Osteoblast (primary cell): ENCODE measurements at regions not wholly inside any gene's neighbourhood (a gene's known extent, or its start where the extent isn't known, plus 50 kb on each side); places are given as distances from the start of the nearest gene placed in this dataset.
A peak's percentile ranks its signal among the peaks of the same experiment; 100 is the strongest.

Experiments
- DNase-seq: peaks from one replicate; pipeline ENCODE4 v3.0.0; 2011; ENCODE audit warnings: low spot score, mixed read lengths; ENCODE audit not compliant: insufficient read length; ENCODE audit errors: missing footprints
- H2AFZ ChIP-seq: 2 replicates; pipeline ENCODE4 v1.6.0; 2011; ENCODE audit warnings: mild to moderate bottlenecking, low read length
- H3K27ac ChIP-seq: 2 replicates; pipeline ENCODE4 v1.5.1; 2011; ENCODE audit warnings: mild to moderate bottlenecking, low read depth, low read length, moderate library complexity
- H3K27me3 ChIP-seq: 2 replicates; pipeline ENCODE4 v1.6.0; 2012; ENCODE audit warnings: mild to moderate bottlenecking, control low read depth, inconsistent platforms, low read length, moderate library complexity; ENCODE audit not compliant: insufficient read depth
- H3K36me3 ChIP-seq: 2 replicates; pipeline ENCODE4 v1.5.1; 2011; ENCODE audit warnings: mild to moderate bottlenecking, low read length, control low read depth, moderate library complexity; ENCODE audit not compliant: insufficient read depth
- H3K4me1 ChIP-seq: 2 replicates; pipeline ENCODE4 v1.5.1; 2011; ENCODE audit warnings: mild to moderate bottlenecking, low read length, control low read depth, moderate library complexity; ENCODE audit not compliant: insufficient read depth
- H3K4me2 ChIP-seq: 2 replicates; pipeline ENCODE4 v1.6.0; 2011; ENCODE audit warnings: mild to moderate bottlenecking, low read length; ENCODE audit not compliant: insufficient read depth
- H3K4me3 ChIP-seq: fragments of 200-600 bp; sonication (generic); 3 replicates; pipeline ENCODE4 v1.5.1; 2012; ENCODE audit warnings: mild to moderate bottlenecking, low read length, inconsistent platforms; ENCODE audit not compliant: insufficient read depth
- H3K79me2 ChIP-seq: 2 replicates; pipeline ENCODE4 v1.6.0; 2012; ENCODE audit warnings: mild to moderate bottlenecking, low read length, control low read depth, inconsistent platforms; ENCODE audit not compliant: insufficient read depth
- H3K9me3 ChIP-seq: 2 replicates; pipeline ENCODE4 v1.5.1; 2011; ENCODE audit warnings: low read depth, low read length, control low read depth
- H4K20me1 ChIP-seq: 2 replicates; pipeline ENCODE4 v1.6.0; 2012; ENCODE audit warnings: mild to moderate bottlenecking, low read length, control low read depth; ENCODE audit not compliant: insufficient read depth
- CTCF ChIP-seq: IDR thresholded peaks from 2 replicates; pipeline ENCODE4 v1.5.1; 2011; ENCODE audit warnings: mild to moderate bottlenecking, low read depth, low read length, moderate library complexity; ENCODE audit errors: extremely low read depth

DNA sequence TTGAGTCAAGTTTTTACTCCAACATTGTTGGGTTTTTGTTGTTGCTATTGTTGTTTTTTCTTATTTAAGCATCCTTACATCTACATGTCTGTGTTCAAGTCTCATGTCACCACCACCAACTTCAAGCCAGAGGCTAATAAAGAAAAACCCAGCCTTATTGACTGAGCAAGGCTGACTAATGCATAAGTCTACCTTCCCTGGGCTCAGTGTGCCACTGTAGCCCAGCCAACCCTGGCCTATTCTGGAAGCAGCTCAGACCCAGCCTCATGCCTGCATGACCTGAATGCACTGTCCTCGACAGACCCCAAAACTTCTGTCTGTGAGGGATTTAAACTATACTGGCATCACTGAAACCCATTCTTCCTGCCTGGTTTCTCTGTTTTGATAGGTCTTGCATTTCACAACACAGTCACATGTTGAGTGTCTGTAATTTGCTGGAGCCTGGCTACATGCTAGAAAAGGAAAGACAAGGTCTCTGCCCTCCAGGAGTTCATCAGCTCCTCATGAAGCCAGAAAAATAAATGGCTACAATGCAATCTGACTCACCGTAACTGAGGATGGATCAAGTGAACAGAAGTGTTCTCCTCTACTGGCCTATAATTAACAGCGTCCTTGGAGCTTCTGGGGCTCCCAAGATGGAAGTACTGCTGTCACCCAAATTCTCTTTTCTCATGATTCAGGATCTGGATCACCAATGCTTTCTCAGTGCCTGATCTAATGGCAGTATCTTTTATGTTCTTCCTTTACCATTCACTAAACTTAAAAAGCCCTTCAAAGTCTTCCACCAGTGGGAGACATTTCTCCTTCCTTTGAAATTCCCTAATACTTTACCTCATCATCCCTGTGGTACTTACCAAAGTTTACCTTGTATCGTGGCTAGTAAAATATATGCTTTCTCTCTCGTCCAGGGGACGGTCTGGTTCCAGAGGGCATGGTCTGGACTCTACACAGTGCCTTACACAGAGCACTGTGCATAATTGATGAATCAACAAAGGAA is 103.9 kb upstream of the IFNE start:
- Histone ChIP-seq H3K27me3 (no peaks in the 10 kb centered on the region), H3K9me3 (no peaks in the 10 kb centered on the region), H3K36me3 (no peaks in the 10 kb centered on the region), H4K20me1 (no peaks in the 10 kb centered on the region), H3K4me2 (peak overlapping the region; percentile 21), H3K4me3 (no peak overlapping the region), H3K4me1 (peaks cover 54% of the 10 kb centered on the region), H3K79me2 (peaks cover 20% of the 10 kb centered on the region), H3K27ac (peak overlapping the region; percentile 54), H2AFZ (peak overlapping the region; percentile 46)
- DNase-seq = no peak
- TF ChIP-seq CTCF = peak; percentile 58

DNA sequence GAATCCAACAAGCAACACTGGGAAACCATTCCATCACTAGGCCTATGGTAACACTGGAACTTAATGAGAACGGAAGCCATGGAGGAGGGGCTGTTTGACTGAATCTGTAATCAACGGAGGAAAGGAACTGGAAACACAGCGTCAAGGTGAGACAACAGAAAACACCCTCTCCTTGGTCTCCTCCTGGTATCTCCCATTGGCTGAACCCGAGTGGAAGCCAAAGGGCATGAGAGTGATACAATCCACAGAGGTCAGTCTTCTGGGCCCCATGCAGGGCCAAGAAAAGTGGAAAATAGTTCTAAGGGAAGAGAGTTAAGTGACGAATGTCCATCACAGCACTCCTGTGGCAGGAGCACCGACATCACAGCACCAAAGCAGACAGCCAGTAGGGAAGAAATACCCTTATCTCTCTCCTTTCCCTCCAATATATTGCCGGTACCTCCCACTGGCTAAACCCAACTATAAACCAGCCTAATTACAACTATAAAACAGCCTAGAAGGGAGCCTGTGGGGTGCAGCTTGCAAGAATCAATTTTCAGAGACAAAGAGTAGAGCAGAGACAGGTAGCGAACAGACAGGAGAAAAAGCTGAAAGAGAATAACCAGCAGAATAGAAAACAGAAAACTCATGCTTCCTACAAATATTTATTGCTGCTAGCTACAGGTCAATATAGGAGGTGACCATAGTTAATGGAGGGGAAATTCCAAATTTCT is 107.4 kb upstream of the IFNE start:
- Histone ChIP-seq H3K4me2 (peak overlapping the region; percentile 79), H3K4me1 (peaks cover 55% of the 10 kb centered on the region), H3K79me2 (peaks cover 20% of the 10 kb centered on the region), H3K9me3 (no peaks in the 10 kb centered on the region), H3K27me3 (no peaks in the 10 kb centered on the region), H2AFZ (peak overlapping the region; percentile 26), H4K20me1 (no peaks in the 10 kb centered on the region), H3K36me3 (no peaks in the 10 kb centered on the region), H3K4me3 (no peak overlapping the region), H3K27ac (peak overlapping the region; percentile 86)
- DNase-seq = no peak
- no peak for TF ChIP-seq CTCF

GRCh38 chr9:21590058-21590996 is 108.2 kb upstream of the IFNE start:
- no peak for TF ChIP-seq CTCF
- H2AFZ ChIP-seq = no peak overlapping the region
- peak; percentile 72 for DNase-seq
- H3K4me1 ChIP-seq = peaks cover 55% of the 10 kb centered on the region
- H4K20me1 ChIP-seq = no peaks in the 10 kb centered on the region
- peak overlapping the region; percentile 86 for H3K27ac ChIP-seq
- no peaks in the 10 kb centered on the region for H3K36me3 ChIP-seq
- H3K4me3 ChIP-seq = peak overlapping the region; percentile 18
- peak overlapping the region; percentile 79 for H3K4me2 ChIP-seq
- no peaks in the 10 kb centered on the region for H3K27me3 ChIP-seq
- H3K9me3 ChIP-seq = no peaks in the 10 kb centered on the region
- peaks cover 20% of the 10 kb centered on the region for H3K79me2 ChIP-seq
